Activated CD4-positive, alpha-beta memory T cell treated with anti-CD3 and anti-CD28 coated beads, Interleukin-2, amount 10 ng/mL, durations not matched to agents 7 days and 5 days (primary cell): ENCODE measurements at regions not wholly inside any gene's neighbourhood (a gene's known extent, or its start where the extent isn't known, plus 50 kb on each side); places are given as distances from the start of the nearest gene placed in this dataset.
"Not testable (repeated sequence)": the region's sequence is repeated elsewhere in the genome, so short reads cannot be mapped to it uniquely, and the experiment has no call there.

Experiments
- CTCF ChIA-PET: fragments of 350-600 bp; sonication (Branson Sonifier 250); formaldehyde crosslinking; loops from one replicate; lab custom pipeline; 2021; ENCODE audit warnings: antibody characterized with exemption, inconsistent platforms; lab: Charles Lee
- POLR2A ChIA-PET: fragments of 350-600 bp; sonication (Branson Sonifier 250); formaldehyde crosslinking; loops from one replicate; lab custom pipeline; 2021; ENCODE audit warnings: antibody characterized with exemption; lab: Charles Lee
- DNase-seq: peaks from one replicate; pipeline ENCODE4 v3.0.0-alpha.2; 2020
- H3K27ac Mint-ChIP-seq: one replicate; pipeline ENCODE4 v1.8.0; 2021; ENCODE audit warnings: mild to moderate bottlenecking, mixed read lengths
- H3K27me3 Mint-ChIP-seq: one replicate; pipeline ENCODE4 v1.8.0; 2021; ENCODE audit warnings: mixed read lengths
- H3K36me3 Mint-ChIP-seq: one replicate; pipeline ENCODE4 v1.8.0; 2021; ENCODE audit warnings: low read depth, mixed read lengths
- H3K4me1 Mint-ChIP-seq: one replicate; pipeline ENCODE4 v1.8.0; 2021; ENCODE audit warnings: mixed read lengths
- H3K4me3 Mint-ChIP-seq: one replicate; pipeline ENCODE4 v1.8.0; 2021; ENCODE audit warnings: mild to moderate bottlenecking, mixed read lengths
- H3K9me3 Mint-ChIP-seq: one replicate; pipeline ENCODE4 v1.8.0; 2021; ENCODE audit warnings: mixed read lengths

- H3K36me3 Mint-ChIP-seq, H3K27me3 Mint-ChIP-seq, POLR2A ChIA-PET, H3K27ac Mint-ChIP-seq, H3K4me3 Mint-ChIP-seq, H3K9me3 Mint-ChIP-seq, DNase-seq, H3K4me1 Mint-ChIP-seq, CTCF ChIA-PET: not testable (repeated sequence)
Measured at GRCh38 chr15:21357056-21357455, 83.2 kb downstream of the POTEB3 start.

GRCh38 chr15:21355944-21356343 is 84.4 kb downstream of the POTEB3 start:
- CTCF ChIA-PET, H3K27ac Mint-ChIP-seq, H3K9me3 Mint-ChIP-seq, H3K27me3 Mint-ChIP-seq, H3K4me3 Mint-ChIP-seq, H3K36me3 Mint-ChIP-seq, H3K4me1 Mint-ChIP-seq, DNase-seq, POLR2A ChIA-PET: not testable (repeated sequence)

GRCh38 chr15:21354597-21354996 is 85.7 kb downstream of the POTEB3 start:
- H3K4me3 Mint-ChIP-seq, H3K36me3 Mint-ChIP-seq, H3K27me3 Mint-ChIP-seq, H3K4me1 Mint-ChIP-seq, H3K9me3 Mint-ChIP-seq, POLR2A ChIA-PET, DNase-seq, H3K27ac Mint-ChIP-seq: not testable (repeated sequence)
- CTCF ChIA-PET = interaction anchor here (1.1 kb wide), 1 partner anchor 71 kb away, joined by 4 read pairs; no protein-coding TSS in a partner anchor

GRCh38 chr15:21352670-21353318 is 87.5 kb downstream of the POTEB3 start:
- CTCF ChIA-PET, H3K27ac Mint-ChIP-seq, POLR2A ChIA-PET, H3K9me3 Mint-ChIP-seq, H3K4me1 Mint-ChIP-seq, DNase-seq, H3K36me3 Mint-ChIP-seq, H3K27me3 Mint-ChIP-seq, H3K4me3 Mint-ChIP-seq: not testable (repeated sequence)

- H3K27ac Mint-ChIP-seq, CTCF ChIA-PET, H3K36me3 Mint-ChIP-seq, H3K4me1 Mint-ChIP-seq, POLR2A ChIA-PET, H3K9me3 Mint-ChIP-seq, H3K4me3 Mint-ChIP-seq, H3K27me3 Mint-ChIP-seq, DNase-seq: not testable (repeated sequence)
Measured at GRCh38 chr15:21344960-21345359, 95.3 kb downstream of the POTEB3 start.

GRCh38 chr15:21344500-21344899 is 95.8 kb downstream of the POTEB3 start:
- H3K27ac Mint-ChIP-seq, H3K27me3 Mint-ChIP-seq, H3K36me3 Mint-ChIP-seq, H3K4me1 Mint-ChIP-seq, H3K9me3 Mint-ChIP-seq, CTCF ChIA-PET, H3K4me3 Mint-ChIP-seq, POLR2A ChIA-PET, DNase-seq: not testable (repeated sequence)

- H3K4me3 Mint-ChIP-seq, DNase-seq, H3K9me3 Mint-ChIP-seq, H3K27ac Mint-ChIP-seq, CTCF ChIA-PET, H3K4me1 Mint-ChIP-seq, H3K36me3 Mint-ChIP-seq, POLR2A ChIA-PET, H3K27me3 Mint-ChIP-seq: not testable (repeated sequence)
Measured at GRCh38 chr15:21337028-21337427, 103.3 kb downstream of the POTEB3 start.

GRCh38 chr15:21324720-21325460 is 115.4 kb downstream of the POTEB3 start:
- H3K27ac Mint-ChIP-seq, H3K4me1 Mint-ChIP-seq, H3K36me3 Mint-ChIP-seq, POLR2A ChIA-PET, CTCF ChIA-PET, H3K9me3 Mint-ChIP-seq, H3K27me3 Mint-ChIP-seq, H3K4me3 Mint-ChIP-seq: not testable (repeated sequence)
- peak; percentile 26 for DNase-seq

GRCh38 chr15:21284353-21284752 is 155.9 kb downstream of the POTEB3 start:
- CTCF ChIA-PET = interaction anchor here (1.3 to 1.6 kb wide), 2 partner anchors 11 to 640 kb away, joined by 4 read pairs; no protein-coding TSS in a partner anchor
- DNase-seq, H3K9me3 Mint-ChIP-seq, H3K36me3 Mint-ChIP-seq, H3K27me3 Mint-ChIP-seq, POLR2A ChIA-PET, H3K27ac Mint-ChIP-seq, H3K4me3 Mint-ChIP-seq, H3K4me1 Mint-ChIP-seq: not testable (repeated sequence)

- H3K4me3 Mint-ChIP-seq, DNase-seq, H3K4me1 Mint-ChIP-seq, POLR2A ChIA-PET, H3K27ac Mint-ChIP-seq, H3K36me3 Mint-ChIP-seq, H3K9me3 Mint-ChIP-seq, H3K27me3 Mint-ChIP-seq: not testable (repeated sequence)
- CTCF ChIA-PET = interaction anchor here (0.9 to 1.6 kb wide), 4 partner anchors 10 to 639 kb away, joined by 3 to 4 read pairs (median 4); no protein-coding TSS in a partner anchor
Measured at GRCh38 chr15:21283210-21283609, 157.1 kb downstream of the POTEB3 start.

- H3K4me1 Mint-ChIP-seq, DNase-seq, H3K36me3 Mint-ChIP-seq, H3K9me3 Mint-ChIP-seq, POLR2A ChIA-PET, H3K27me3 Mint-ChIP-seq, H3K4me3 Mint-ChIP-seq, H3K27ac Mint-ChIP-seq: not testable (repeated sequence)
- CTCF ChIA-PET = interaction anchor here (1.3 kb wide), 1 partner anchor 610 kb away, joined by 3 read pairs; no protein-coding TSS in a partner anchor
Measured at GRCh38 chr15:21280272-21280671, 160.0 kb downstream of the POTEB3 start.

GRCh38 chr15:21272176-21272982 is 167.9 kb downstream of the POTEB3 start:
- POLR2A ChIA-PET, CTCF ChIA-PET, H3K9me3 Mint-ChIP-seq, H3K36me3 Mint-ChIP-seq, H3K27ac Mint-ChIP-seq, DNase-seq, H3K4me3 Mint-ChIP-seq, H3K27me3 Mint-ChIP-seq, H3K4me1 Mint-ChIP-seq: not testable (repeated sequence)

- CTCF ChIA-PET = no interaction called here
- H3K36me3 Mint-ChIP-seq = no peaks in the 10 kb centered on the region
Measured at GRCh38 chr15:21271566-21271965, 168.7 kb downstream of the POTEB3 start.

More at GRCh38 chr15:21271566-21271965, 168.7 kb downstream of the POTEB3 start:
- POLR2A ChIA-PET = no interaction called here
- no peak overlapping the region for H3K27ac Mint-ChIP-seq
- H3K27me3 Mint-ChIP-seq = peaks cover 9% of the 10 kb centered on the region
- H3K4me1 Mint-ChIP-seq = peaks cover 10% of the 10 kb centered on the region
- no peak overlapping the region for H3K4me3 Mint-ChIP-seq
- no peaks in the 10 kb centered on the region for H3K9me3 Mint-ChIP-seq
- no peak for DNase-seq
